ENCODE measurements at regions not wholly inside any gene's neighbourhood (a gene's known extent, or its start where the extent isn't known, plus 50 kb on each side); places are given as distances from the start of the nearest gene placed in this dataset.
"Not testable (repeated sequence)": the region's sequence is repeated elsewhere in the genome, so short reads cannot be mapped to it uniquely, and the experiment has no call there.

- TF ChIP-seq CTCF, POLR2AphosphoS5, POLR2A (IDR thresholded peaks at IDR 0.05): not testable (repeated sequence)
Measured at GRCh38 chr1:99444211-99444927, 180.1 kb downstream of the PLPPR4 start.
